Occipital lobe (tissue), 1 donor: ENCODE measurements at regions not wholly inside any gene's neighbourhood (a gene's known extent, or its start where the extent isn't known, plus 50 kb on each side); places are given as distances from the start of the nearest gene placed in this dataset.
"Not testable (repeated sequence)": the region's sequence is repeated elsewhere in the genome, so short reads cannot be mapped to it uniquely, and the experiment has no call there.

Experiments used
- DNase-seq: peaks from one replicate; lab custom pipeline; 2025; lab: John Stamatoyannopoulos, UW

- DNase-seq: no peak
Observed at GRCh38 chr2:187775651-187776050, 221.4 kb upstream of the TFPI start.

GRCh38 chr2:187782301-187782700 lies 228.1 kb upstream of the TFPI start:
- no peak for DNase-seq

DNA sequence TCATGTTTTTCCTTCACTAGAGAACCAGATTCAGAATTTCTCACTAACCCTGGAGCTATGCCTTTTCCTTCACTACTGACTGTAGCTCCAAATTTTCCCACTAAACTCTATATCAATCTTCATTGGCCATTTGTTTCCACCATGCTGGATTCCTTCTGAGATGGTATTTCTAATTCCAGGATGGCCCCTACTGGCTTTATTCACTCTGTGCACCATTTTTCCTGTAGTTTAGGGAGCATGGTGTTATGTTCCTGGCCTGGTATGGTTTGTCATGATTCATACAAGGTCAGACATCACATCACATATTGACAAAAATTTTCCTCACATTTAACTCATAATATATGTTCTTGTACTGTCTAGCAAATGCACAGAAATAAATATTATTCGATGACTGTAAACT lies 229.2 kb upstream of the TFPI start:
- no peak for DNase-seq

GRCh38 chr2:187784138-187784537 lies 229.9 kb upstream of the TFPI start:
- not testable (repeated sequence) for DNase-seq

DNA sequence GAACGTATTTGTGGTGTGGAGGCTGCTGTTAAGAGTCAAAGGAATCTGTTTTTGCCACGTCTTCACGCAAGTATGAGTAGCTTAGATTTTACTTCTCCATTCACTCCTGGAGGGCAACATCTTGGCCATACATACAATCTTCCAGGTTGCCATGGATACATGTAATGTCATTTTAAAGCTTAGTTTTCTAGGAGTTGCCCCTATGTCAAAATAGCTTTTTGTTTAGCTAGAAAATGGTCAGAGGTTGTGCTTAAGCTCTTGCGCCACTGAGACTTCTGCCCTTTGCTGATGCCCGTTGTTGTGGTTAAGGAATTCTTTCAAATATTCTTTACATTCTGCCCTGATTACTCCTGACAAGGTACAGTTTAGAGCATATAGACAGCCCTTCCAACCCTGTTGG lies 245.4 kb upstream of the TFPI start:
- DNase-seq: no peak

- no peak for DNase-seq
Observed at GRCh38 chr2:187803816-187804215, 249.6 kb upstream of the TFPI start.

DNA sequence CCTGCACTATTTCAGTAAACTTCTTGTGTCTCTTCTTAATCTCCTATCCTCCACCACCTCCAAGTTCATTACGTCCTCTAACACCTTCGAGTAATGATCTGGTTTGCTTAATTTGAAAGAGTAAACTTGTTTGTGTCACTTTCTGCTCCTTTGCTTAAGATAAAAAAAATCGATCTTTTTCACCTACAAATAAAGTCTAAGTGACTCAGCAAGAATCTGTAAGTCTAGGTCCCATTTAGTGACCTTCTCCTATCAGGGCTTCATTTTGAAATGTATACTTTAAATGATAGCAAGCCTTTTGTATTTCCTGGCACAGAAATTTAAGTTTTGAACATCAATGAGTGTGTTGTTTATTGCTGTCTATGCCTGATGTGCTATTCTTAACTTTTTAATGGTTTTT lies 260.9 kb upstream of the TFPI start:
- DNase-seq: no peak

DNA sequence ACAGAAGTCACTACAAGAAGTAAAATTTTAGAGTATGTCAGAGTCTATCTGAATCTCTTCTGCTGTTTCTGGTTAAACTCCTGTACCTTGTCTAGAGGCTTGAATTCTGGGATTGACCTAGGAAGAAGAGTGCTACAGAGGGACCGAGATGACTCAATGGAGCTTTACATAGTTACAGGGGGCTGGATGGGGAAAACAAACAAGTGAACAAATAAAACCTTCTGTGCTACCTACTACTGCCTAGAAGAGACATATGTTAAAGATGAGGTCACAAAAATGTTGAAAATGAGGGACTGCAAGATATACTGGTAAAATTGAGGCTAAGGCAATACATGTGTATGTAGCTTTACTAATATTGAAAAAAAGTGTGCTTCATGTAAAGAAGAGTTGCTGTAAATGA lies 265.4 kb upstream of the TFPI start:
- no peak for DNase-seq

- DNase-seq: no peak
Observed at GRCh38 chr2:187825108-187825507, 270.9 kb upstream of the TFPI start.

DNA sequence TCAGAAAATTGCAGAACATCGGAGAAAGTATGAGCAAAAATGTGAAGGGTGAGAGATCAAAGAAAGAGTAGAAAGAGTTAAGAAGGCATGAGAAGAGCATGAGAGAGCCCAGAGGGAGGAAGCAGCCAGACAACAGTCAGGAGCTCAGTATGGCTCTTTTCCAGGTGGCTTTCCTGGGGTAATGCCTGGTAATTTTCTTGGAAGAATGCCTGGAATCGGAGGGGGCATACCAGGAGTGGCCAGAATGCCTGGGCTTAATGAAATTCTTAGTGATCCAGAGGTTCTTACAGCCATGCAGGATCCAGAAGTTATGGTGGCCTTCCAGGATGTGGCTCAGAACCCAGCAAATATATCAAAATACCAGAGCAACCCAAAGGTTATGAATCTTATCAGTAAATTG lies 271.8 kb upstream of the TFPI start:
- DNase-seq: no peak

- DNase-seq: no peak
Observed at GRCh38 chr2:187834787-187835186, 280.6 kb upstream of the TFPI start.

GRCh38 chr2:187838690-187839089 lies 284.5 kb upstream of the TFPI start:
- no peak for DNase-seq

GRCh38 chr2:187842315-187842714 lies 288.1 kb upstream of the TFPI start:
- no peak for DNase-seq

GRCh38 chr2:187842978-187843847 lies 289.0 kb upstream of the TFPI start:
- DNase-seq: no peak

- no peak for DNase-seq
Observed at GRCh38 chr2:187847245-187848208, 293.3 kb upstream of the TFPI start.

DNA sequence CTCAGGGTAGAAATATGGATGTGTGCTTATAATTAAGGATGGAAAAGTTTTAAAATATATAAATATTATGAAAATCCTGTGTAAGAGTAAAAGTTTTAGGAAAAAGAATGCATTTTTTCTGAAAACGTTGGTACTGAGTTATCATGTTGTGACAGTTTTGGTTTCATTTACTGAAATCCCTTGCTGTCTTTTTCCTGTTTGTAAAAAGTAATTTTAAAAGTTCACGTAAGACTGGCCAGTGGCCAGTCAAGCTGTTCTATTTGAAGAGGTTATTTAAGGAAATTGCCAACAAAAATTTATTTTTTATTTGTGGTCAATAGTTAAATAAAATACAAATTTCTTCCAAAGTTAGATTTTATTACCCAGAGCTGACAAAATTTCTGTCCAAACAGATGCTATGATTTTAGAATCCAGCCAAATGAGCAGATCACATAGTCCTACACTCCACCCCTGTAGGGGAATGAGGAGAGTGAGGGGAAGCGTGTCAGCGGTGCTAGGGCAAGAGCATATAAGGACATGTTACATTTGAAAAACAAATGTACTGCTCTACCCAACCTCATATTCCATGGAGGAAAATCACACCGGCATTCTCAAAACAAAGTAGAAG lies 297.8 kb upstream of the TFPI start:
- DNase-seq: no peak

GRCh38 chr2:187853381-187853791 lies 299.2 kb upstream of the TFPI start:
- DNase-seq: no peak

GRCh38 chr2:187854801-187855200 lies 300.6 kb upstream of the TFPI start:
- no peak for DNase-seq

DNA sequence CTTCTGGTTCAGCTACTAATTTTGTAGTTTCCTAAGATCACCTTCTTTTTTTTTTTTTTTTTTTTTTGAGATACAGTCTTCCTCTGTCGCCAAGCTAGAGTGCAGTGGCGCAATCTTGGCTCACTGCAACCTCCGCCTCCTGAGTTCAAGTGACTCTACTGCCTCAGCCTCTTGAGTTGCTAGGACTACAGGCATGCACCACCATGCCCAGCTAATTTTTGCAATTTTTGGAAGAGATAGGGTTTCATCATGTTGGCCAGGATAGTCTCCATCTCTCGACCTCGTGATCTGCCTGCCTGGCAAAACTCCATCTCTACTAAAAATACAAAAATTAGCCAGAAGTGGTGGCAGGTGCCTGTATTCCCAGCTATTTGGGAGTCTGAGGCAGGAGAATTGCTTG lies 301.5 kb upstream of the TFPI start:
- no peak for DNase-seq

- DNase-seq: no peak
Observed at GRCh38 chr2:187857826-187858225, 303.6 kb upstream of the TFPI start.

DNA sequence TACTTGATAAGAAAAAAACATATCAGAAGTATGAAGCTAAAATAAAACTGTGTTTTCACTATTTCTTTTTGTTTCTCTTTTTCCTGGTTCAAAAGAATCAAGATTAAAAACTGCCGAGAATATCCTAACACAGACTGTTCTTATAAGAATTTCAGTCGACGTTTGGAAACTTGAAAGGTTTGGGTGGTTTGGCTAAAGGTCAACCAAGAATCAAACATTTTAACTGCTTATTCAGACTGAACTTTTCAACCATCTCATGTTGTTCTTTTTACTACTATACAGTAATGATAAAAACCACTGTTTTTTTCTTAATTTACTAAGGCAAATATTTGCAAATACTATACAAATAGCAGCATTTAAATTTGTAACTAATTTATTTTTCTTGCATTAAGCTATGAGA lies 308.5 kb upstream of the TFPI start:
- DNase-seq: no peak

- no peak for DNase-seq
Observed at GRCh38 chr2:187865025-187865424, 310.8 kb upstream of the TFPI start.
